ACC112 (cell line): ENCODE measurements at regions not wholly inside any gene's neighbourhood (a gene's known extent, or its start where the extent isn't known, plus 50 kb on each side); places are given as distances from the start of the nearest gene placed in this dataset.

ENCODE experiments used
- H2AFZ ChIP-seq: fragments of 200-600 bp; sonication (generic); one replicate; pipeline ENCODE4 v1.6.0; 2017; ENCODE audit warnings: antibody characterized with exemption, low read length; ENCODE audit not compliant: unreplicated experiment
- H3K27ac ChIP-seq: fragments of 200-600 bp; sonication (generic); 2 replicates; pipeline ENCODE4 v1.5.1; 2014; ENCODE audit warnings: low read depth, mild to moderate bottlenecking, antibody characterized with exemption, low read length, moderate library complexity
- H3K27me3 ChIP-seq: fragments of 200-600 bp; sonication (generic); 2 replicates; pipeline ENCODE4 v1.6.1; 2014; ENCODE audit warnings: mild to moderate bottlenecking, antibody characterized with exemption, low read length, moderate library complexity, mixed read lengths; ENCODE audit not compliant: insufficient read depth
- H3K36me3 ChIP-seq: fragments of 200-600 bp; sonication (generic); 2 replicates; pipeline ENCODE4 v1.6.1; 2016; ENCODE audit warnings: mild to moderate bottlenecking, antibody characterized with exemption, low read length, moderate library complexity, mixed read lengths; ENCODE audit not compliant: insufficient read depth
- H3K4me1 ChIP-seq: fragments of 200-600 bp; sonication (generic); one replicate; pipeline ENCODE4 v1.6.1; 2016; ENCODE audit warnings: low read length, mixed read lengths; ENCODE audit not compliant: insufficient read depth, unreplicated experiment, control insufficient read depth
- H3K4me3 ChIP-seq: fragments of 200-600 bp; sonication (generic); 2 replicates; pipeline ENCODE4 v1.5.1; 2014; ENCODE audit warnings: mild to moderate bottlenecking, low read depth, low read length
- H3K79me2 ChIP-seq: fragments of 200-600 bp; sonication (generic); one replicate; pipeline ENCODE4 v1.6.0; 2016; ENCODE audit warnings: low read length; ENCODE audit not compliant: control insufficient read depth, unreplicated experiment, insufficient read depth

GRCh38 chr2:223418131-223418530, 184.0 kb downstream of the SCG2 start:
- Histone ChIP-seq H3K27ac (no peak overlapping the region), H3K4me3 (no peak overlapping the region), H3K36me3 (no peaks in the 10 kb centered on the region), H3K4me1 (no peaks in the 10 kb centered on the region), H3K27me3 (no peaks in the 10 kb centered on the region), H3K79me2 (no peaks in the 10 kb centered on the region), H2AFZ (no peak overlapping the region)

- no peaks in the 10 kb centered on the region for H3K79me2 ChIP-seq
- no peaks in the 10 kb centered on the region for H3K36me3 ChIP-seq
- H3K4me1 ChIP-seq, result no peaks in the 10 kb centered on the region
- no peak overlapping the region for H3K27ac ChIP-seq
- H3K4me3 ChIP-seq, result no peak overlapping the region
- H3K27me3 ChIP-seq, result no peaks in the 10 kb centered on the region
- no peak overlapping the region for H2AFZ ChIP-seq
Observed at GRCh38 chr2:223418604-223419199, 183.5 kb downstream of the SCG2 start.

GRCh38 chr2:223420048-223420447, 182.1 kb downstream of the SCG2 start:
- H2AFZ ChIP-seq, result no peak overlapping the region
- no peaks in the 10 kb centered on the region for H3K79me2 ChIP-seq
- H3K36me3 ChIP-seq, result no peaks in the 10 kb centered on the region
- H3K4me3 ChIP-seq, result no peak overlapping the region
- no peaks in the 10 kb centered on the region for H3K27me3 ChIP-seq
- H3K27ac ChIP-seq, result no peak overlapping the region
- H3K4me1 ChIP-seq, result no peaks in the 10 kb centered on the region

GRCh38 chr2:223431479-223431878, 170.7 kb downstream of the SCG2 start:
- no peak overlapping the region for H2AFZ ChIP-seq
- no peaks in the 10 kb centered on the region for H3K36me3 ChIP-seq
- H3K27ac ChIP-seq, result no peak overlapping the region
- no peaks in the 10 kb centered on the region for H3K79me2 ChIP-seq
- H3K4me3 ChIP-seq, result no peak overlapping the region
- no peaks in the 10 kb centered on the region for H3K4me1 ChIP-seq
- no peaks in the 10 kb centered on the region for H3K27me3 ChIP-seq

- no peak overlapping the region for H3K27ac ChIP-seq
- no peak overlapping the region for H3K4me3 ChIP-seq
- H3K4me1 ChIP-seq, result no peaks in the 10 kb centered on the region
- no peaks in the 10 kb centered on the region for H3K27me3 ChIP-seq
- no peaks in the 10 kb centered on the region for H3K36me3 ChIP-seq
- no peak overlapping the region for H2AFZ ChIP-seq
- no peaks in the 10 kb centered on the region for H3K79me2 ChIP-seq
Observed at GRCh38 chr2:223433461-223433860, 168.7 kb downstream of the SCG2 start.

GRCh38 chr2:223437788-223438187, 164.4 kb downstream of the SCG2 start:
- H3K27me3 ChIP-seq, result no peaks in the 10 kb centered on the region
- H3K27ac ChIP-seq, result no peak overlapping the region
- H2AFZ ChIP-seq, result no peak overlapping the region
- no peaks in the 10 kb centered on the region for H3K4me1 ChIP-seq
- H3K79me2 ChIP-seq, result no peaks in the 10 kb centered on the region
- no peaks in the 10 kb centered on the region for H3K36me3 ChIP-seq
- H3K4me3 ChIP-seq, result no peak overlapping the region

- no peak overlapping the region for H2AFZ ChIP-seq
- no peak overlapping the region for H3K27ac ChIP-seq
Observed at GRCh38 chr2:223439184-223439583, 163.0 kb downstream of the SCG2 start.

GRCh38 chr2:223439786-223440185, 162.4 kb downstream of the SCG2 start:
- H3K79me2 ChIP-seq, result no peaks in the 10 kb centered on the region

More at GRCh38 chr2:223439184-223439583, 163.0 kb downstream of the SCG2 start:
- Histone ChIP-seq H3K36me3 (no peaks in the 10 kb centered on the region), H3K79me2 (no peaks in the 10 kb centered on the region), H3K4me3 (no peak overlapping the region), H3K4me1 (peaks cover 3% of the 10 kb centered on the region), H3K27me3 (no peaks in the 10 kb centered on the region)

GRCh38 chr2:223442847-223443246, 159.3 kb downstream of the SCG2 start:
- peaks cover 7% of the 10 kb centered on the region for H3K4me1 ChIP-seq
- H3K27ac ChIP-seq, result no peak overlapping the region
- H3K36me3 ChIP-seq, result no peaks in the 10 kb centered on the region
- no peaks in the 10 kb centered on the region for H3K27me3 ChIP-seq
- H3K79me2 ChIP-seq, result no peaks in the 10 kb centered on the region
- H2AFZ ChIP-seq, result no peak overlapping the region
- no peak overlapping the region for H3K4me3 ChIP-seq

More at GRCh38 chr2:223439786-223440185, 162.4 kb downstream of the SCG2 start:
- H3K27ac ChIP-seq, result no peak overlapping the region
- H3K4me1 ChIP-seq, result peaks cover 3% of the 10 kb centered on the region
- H2AFZ ChIP-seq, result no peak overlapping the region
- no peak overlapping the region for H3K4me3 ChIP-seq
- no peaks in the 10 kb centered on the region for H3K27me3 ChIP-seq
- no peaks in the 10 kb centered on the region for H3K36me3 ChIP-seq

- no peak overlapping the region for H3K4me3 ChIP-seq
- no peaks in the 10 kb centered on the region for H3K27me3 ChIP-seq
- H3K79me2 ChIP-seq, result no peaks in the 10 kb centered on the region
- no peak overlapping the region for H3K27ac ChIP-seq
- H3K4me1 ChIP-seq, result peaks cover 4% of the 10 kb centered on the region
- H3K36me3 ChIP-seq, result no peaks in the 10 kb centered on the region
- H2AFZ ChIP-seq, result no peak overlapping the region
Observed at GRCh38 chr2:223450246-223450645, 151.9 kb downstream of the SCG2 start.

GRCh38 chr2:223457301-223457700, 144.9 kb downstream of the SCG2 start:
- H3K36me3 ChIP-seq, result no peaks in the 10 kb centered on the region
- H3K27ac ChIP-seq, result no peak overlapping the region

More at GRCh38 chr2:223457301-223457700, 144.9 kb downstream of the SCG2 start:
- Histone ChIP-seq H3K4me3 (no peak overlapping the region), H3K27me3 (no peaks in the 10 kb centered on the region), H2AFZ (no peak overlapping the region), H3K79me2 (no peaks in the 10 kb centered on the region), H3K4me1 (peaks cover 20% of the 10 kb centered on the region)
